ENCODE measurements at regions not wholly inside any gene's neighbourhood (a gene's known extent, or its start where the extent isn't known, plus 50 kb on each side); places are given as distances from the start of the nearest gene placed in this dataset.
"Not testable (repeated sequence)": the region's sequence is repeated elsewhere in the genome, so short reads cannot be mapped to it uniquely, and the experiment has no call there.

DNA sequence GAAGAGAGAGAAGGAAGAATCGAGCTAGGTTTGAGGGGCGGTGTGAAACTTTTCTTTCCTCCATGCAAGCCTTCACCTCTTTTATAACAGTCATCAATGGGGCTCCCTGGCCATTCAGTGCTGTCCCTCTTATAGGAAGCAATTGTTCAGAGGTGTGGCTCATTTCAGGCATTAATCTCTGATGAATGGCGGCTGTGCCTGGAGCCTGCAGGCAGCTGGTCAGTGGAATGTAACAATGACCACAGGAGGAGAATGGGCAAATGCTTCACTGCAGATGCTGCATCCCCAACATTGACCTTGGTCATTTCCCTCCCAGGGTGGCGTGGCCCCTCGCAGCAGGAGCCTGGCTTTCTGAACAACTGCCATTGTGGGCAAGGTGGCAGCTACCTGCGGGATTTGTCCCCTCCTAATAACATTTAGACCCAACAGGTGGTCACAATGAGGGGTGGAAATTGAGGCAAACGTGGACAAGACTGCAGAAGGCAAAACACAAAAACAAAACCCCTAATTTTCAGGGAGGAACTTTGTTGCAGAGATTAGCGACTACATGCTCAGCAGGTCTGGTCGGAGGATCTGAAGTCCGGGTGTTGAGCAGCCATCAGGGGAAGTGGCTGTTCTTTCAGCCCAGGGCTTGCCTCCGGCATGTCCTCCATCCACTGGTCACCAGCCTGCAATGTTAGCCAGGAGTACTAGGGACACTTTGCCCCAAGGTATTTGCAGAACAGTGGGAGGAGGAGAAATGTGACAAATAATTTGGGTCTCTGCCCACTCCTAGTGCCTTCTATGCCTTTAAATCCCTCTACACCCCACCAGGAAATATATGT lies 97.3 kb upstream of the PAXBP1 start:
- in situ Hi-C loops (cut with HindIII; ENCODE audit: low pct_ligation_motif_present, low sequenced_read_pairs): no loop called here
- TF ChIP-seq, protein P1, sequence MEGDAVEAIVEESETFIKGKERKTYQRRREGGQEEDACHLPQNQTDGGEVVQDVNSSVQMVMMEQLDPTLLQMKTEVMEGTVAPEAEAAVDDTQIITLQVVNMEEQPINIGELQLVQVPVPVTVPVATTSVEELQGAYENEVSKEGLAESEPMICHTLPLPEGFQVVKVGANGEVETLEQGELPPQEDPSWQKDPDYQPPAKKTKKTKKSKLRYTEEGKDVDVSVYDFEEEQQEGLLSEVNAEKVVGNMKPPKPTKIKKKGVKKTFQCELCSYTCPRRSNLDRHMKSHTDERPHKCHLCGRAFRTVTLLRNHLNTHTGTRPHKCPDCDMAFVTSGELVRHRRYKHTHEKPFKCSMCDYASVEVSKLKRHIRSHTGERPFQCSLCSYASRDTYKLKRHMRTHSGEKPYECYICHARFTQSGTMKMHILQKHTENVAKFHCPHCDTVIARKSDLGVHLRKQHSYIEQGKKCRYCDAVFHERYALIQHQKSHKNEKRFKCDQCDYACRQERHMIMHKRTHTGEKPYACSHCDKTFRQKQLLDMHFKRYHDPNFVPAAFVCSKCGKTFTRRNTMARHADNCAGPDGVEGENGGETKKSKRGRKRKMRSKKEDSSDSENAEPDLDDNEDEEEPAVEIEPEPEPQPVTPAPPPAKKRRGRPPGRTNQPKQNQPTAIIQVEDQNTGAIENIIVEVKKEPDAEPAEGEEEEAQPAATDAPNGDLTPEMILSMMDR (IDR thresholded peaks at IDR 0.05; ENCODE audit: low read depth, low read length, missing control alignments): no peak

DNA sequence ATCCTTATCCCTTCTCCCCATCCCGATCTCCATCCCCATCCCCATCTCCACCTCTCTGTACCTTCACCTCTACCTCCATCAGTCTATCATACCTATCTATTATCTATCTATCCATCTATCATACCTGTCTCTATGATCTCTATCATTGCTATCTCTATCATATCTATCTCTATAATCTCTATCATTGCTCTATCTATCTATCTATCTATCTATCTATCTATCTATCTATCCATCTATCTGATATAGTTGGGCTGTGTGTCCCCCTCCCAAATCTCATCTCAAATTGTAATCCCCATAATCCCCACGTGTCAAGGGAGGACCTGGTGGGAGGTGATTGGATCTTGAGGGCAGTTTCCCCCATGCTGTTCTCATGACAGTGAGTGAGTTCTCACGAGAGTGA lies 97.9 kb upstream of the PAXBP1 start:
- in situ Hi-C loops (cut with HindIII; ENCODE audit: low pct_ligation_motif_present, low sequenced_read_pairs): no loop called here
- DNase-seq: no peak
- Histone ChIP-seq H3K27ac (no peak overlapping the region), H3K27me3 (replicated peaks) (no peaks in the 10 kb centered on the region), H3K36me3 (replicated peaks) (no peaks in the 10 kb centered on the region), H3K4me3 (ENCODE audit: low read depth, low read length) (no peak overlapping the region)
- TF ChIP-seq, protein P1 (IDR thresholded peaks at IDR 0.05; ENCODE audit: low read depth, low read length, missing control alignments): no peak

More for the DNA sequence above, 97.3 kb upstream of the PAXBP1 start:
- H3K27ac ChIP-seq: no peak overlapping the region
- H3K36me3 ChIP-seq (replicated peaks): no peaks in the 10 kb centered on the region
- H3K4me3 ChIP-seq (ENCODE audit: low read depth, low read length): no peak overlapping the region
- H3K27me3 ChIP-seq (replicated peaks): no peaks in the 10 kb centered on the region
- no peak for DNase-seq

- Histone ChIP-seq H3K27ac (no peak overlapping the region), H3K27me3 (replicated peaks) (no peaks in the 10 kb centered on the region), H3K4me3 (ENCODE audit: low read depth, low read length) (no peak overlapping the region), H3K36me3 (replicated peaks) (no peaks in the 10 kb centered on the region)
- TF ChIP-seq, protein P1 (IDR thresholded peaks at IDR 0.05; ENCODE audit: low read depth, low read length, missing control alignments): no peak
- in situ Hi-C loops (cut with HindIII; ENCODE audit: low pct_ligation_motif_present, low sequenced_read_pairs): no loop called here
- DNase-seq: no peak
These were observed 104.9 kb upstream of the PAXBP1 start for GRCh38 chr21:32876426-32876825.

GRCh38 chr21:32877888-32878287 lies 106.3 kb upstream of the PAXBP1 start:
- in situ Hi-C loops (cut with HindIII; ENCODE audit: low pct_ligation_motif_present, low sequenced_read_pairs); H3K4me3 ChIP-seq (ENCODE audit: low read depth, low read length); H3K27me3 ChIP-seq (replicated peaks); H3K27ac ChIP-seq; DNase-seq; H3K36me3 ChIP-seq (replicated peaks): not testable (repeated sequence)

- H3K36me3 ChIP-seq (replicated peaks): no peaks in the 10 kb centered on the region
- TF ChIP-seq, protein P1 (IDR thresholded peaks at IDR 0.05; ENCODE audit: low read depth, low read length, missing control alignments): no peak
- no peak overlapping the region for H3K4me3 ChIP-seq (ENCODE audit: low read depth, low read length)
- no peak overlapping the region for H3K27ac ChIP-seq
- DNase-seq: no peak
- H3K27me3 ChIP-seq (replicated peaks): no peaks in the 10 kb centered on the region
- in situ Hi-C loops (cut with HindIII; ENCODE audit: low pct_ligation_motif_present, low sequenced_read_pairs): no loop called here
These were observed 107.1 kb upstream of the PAXBP1 start for GRCh38 chr21:32878661-32879060.

DNA sequence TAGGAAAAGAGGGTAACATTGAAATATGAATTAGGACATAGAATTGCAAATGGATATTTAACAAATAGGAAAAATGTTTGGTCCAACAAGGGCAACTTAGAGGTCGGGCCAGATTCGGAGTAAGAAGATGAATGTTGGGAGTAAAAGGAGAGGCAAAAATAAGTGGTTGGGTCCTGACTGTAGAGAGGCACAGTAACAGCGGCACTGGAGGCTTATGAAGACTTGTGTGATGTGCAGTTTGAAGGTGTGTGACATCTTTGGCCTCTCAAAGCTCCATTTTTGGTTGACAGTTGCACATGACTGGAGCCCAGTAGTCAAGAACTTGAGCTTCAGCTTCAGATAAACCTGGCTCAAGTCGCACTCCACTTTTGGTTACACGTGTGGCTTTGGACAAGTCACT lies 109.9 kb upstream of the PAXBP1 start:
- Histone ChIP-seq H3K27me3 (replicated peaks) (no peaks in the 10 kb centered on the region), H3K27ac (no peak overlapping the region), H3K36me3 (replicated peaks) (no peaks in the 10 kb centered on the region), H3K4me3 (ENCODE audit: low read depth, low read length) (no peak overlapping the region)
- in situ Hi-C loops (cut with HindIII; ENCODE audit: low pct_ligation_motif_present, low sequenced_read_pairs): no loop called here
- DNase-seq: no peak
- TF ChIP-seq, protein P1 (IDR thresholded peaks at IDR 0.05; ENCODE audit: low read depth, low read length, missing control alignments): no peak

Data from brain microvascular endothelial cell (primary cell).